ENCODE measurements at regions not wholly inside any gene's neighbourhood (a gene's known extent, or its start where the extent isn't known, plus 50 kb on each side); places are given as distances from the start of the nearest gene placed in this dataset.

DNA sequence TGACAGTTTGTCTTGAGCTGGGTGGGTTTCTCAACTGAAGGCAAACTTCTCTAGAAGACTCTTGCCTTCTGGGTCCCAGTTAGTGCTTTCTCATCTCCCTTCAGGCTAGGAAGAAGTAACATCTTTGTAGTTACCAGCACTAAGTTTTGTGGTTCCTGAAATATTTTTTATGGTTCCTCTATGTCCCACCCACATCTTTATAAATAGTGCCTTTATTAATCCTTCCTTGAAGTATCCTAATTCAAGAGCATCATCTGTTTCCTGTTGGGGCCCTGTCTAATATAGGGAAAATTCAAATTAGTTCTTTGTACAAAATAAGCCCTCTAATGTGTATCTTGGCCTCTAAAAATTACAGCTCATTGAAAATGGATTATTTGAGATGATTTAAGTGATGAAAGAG, 147.4 kb upstream of the MAOA start:
- DNase-seq (ENCODE audit: low read depth): no peak

DNA sequence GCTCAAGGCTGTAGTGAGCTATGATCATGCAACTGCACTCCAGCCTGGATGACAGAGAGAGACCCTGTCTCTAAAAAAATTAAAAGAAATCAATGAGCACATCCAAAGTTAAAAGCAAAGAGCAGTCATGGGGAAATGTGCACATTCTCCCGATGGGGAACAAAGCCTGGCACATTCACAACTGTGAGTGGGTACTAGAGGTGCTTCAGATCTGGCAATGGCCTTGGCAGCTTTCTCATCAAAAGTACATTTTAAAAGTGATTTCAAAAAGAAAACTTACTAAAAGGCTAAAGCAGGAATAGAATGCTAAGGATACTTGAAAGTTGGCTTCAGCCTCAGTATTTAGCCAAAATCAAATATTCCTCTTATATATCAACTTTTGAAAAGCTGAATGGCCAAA, 145.9 kb upstream of the MAOA start:
- DNase-seq (ENCODE audit: low read depth): no peak

DNA sequence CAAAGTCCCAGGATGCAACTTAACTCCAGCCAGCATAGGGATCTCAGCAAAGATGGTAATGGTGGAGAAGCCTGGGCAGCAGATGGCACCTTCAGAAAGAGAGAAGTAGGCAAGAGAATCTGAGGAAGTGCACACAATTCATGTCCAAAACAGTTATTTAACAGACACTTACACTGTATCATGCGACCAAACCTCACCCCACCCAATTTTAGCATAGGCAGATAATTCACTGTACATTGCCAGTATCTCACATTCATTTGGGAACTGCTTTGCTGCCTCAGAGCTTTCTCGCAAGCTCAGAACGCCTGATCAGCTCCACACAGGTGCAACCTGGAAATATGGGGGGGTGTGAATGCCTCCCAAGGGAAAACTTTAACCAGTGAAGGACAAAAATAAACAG, 143.0 kb upstream of the MAOA start:
- DNase-seq (ENCODE audit: low read depth): no peak

DNA sequence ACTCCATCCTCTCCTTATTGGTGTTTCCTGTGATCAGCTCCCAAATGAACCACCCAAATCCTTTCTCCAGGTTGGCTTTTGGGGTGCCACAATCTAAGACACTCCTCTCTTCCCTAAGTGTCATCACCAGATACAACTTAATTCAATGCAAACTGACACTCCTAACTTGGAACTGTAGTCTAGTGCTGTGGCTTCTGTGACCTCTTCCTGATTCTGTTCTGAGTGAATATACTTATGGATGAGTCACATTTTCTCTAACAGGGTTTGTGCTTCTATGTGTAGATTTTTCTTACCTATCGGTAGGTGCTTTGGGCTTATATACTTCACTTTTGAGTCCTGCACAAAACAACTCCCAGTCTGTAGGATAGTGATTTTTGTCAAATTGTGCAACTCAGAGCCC, 141.3 kb upstream of the MAOA start:
- DNase-seq (ENCODE audit: low read depth): no peak

DNA sequence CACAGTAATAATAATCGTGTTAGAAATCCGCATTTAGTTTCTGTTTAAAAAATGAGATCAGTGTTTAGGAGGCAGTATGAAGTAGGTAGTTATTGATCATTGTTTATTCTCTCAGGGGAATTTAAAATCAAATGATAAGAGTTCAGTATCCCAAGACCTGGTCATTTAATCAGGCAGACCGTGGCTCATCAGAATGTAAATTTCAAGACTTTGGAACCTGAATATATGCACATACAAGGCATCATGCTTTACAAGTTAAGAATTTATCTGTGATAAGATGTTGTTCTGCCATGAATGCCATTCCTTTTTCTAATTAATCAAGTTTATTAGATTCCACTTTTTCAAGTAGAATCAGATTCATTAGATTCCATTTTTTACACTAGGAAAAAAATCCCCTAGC, 133.5 kb upstream of the MAOA start:
- no peak for DNase-seq (ENCODE audit: low read depth)

DNA sequence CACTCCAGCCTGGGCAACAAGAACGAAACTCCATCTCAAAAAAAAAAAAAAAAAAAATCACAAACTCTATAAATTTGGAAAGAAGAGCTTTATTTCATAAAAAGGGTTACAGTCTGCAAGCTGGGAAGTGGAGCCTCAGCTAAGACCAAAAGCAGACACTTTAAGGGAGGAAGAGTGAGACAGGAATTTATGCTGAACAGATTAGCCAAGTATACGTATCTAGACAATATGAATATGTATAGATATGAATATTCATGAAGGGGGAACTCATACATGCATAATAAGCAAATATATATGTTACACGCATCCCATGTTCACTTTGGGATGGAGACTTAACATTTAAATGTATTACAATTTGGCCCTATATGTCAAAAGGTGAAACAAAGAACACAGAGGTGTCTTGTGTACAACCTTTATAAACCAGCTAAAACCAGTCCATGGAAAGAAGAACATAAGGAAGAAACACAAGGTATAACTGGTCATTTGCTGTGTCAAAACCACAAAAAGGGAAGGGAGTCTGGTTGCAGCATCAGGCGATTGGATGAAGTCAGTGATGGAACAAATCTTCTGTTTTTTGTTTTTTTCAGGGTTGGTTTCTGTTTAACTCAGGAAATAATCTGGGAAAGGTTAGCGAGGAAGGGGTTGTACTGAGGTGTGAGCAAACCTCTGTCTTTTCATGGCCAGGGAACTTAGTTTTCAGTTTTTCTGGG, 130.0 kb upstream of the MAOA start:
- DNase-seq (ENCODE audit: low read depth): no peak

DNA sequence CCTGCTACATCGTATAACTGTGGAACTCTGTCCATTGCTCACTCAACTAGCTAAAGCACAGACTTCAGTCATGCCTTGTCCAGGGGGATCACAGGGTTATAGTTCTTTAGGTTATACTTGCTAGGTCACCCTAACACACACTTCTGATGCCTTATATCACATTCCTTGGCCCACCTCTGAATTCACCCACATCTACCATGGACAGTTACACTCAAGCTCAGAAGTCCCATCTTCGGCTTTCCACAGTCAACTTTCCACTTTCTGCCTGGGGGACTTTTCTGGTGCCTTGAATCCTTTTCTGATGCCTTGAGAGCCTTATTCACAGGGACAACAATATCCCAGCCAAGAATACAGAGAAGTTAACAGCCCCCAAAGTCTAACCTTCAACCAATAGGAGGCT, 129.2 kb upstream of the MAOA start:
- DNase-seq (ENCODE audit: low read depth): no peak

DNA sequence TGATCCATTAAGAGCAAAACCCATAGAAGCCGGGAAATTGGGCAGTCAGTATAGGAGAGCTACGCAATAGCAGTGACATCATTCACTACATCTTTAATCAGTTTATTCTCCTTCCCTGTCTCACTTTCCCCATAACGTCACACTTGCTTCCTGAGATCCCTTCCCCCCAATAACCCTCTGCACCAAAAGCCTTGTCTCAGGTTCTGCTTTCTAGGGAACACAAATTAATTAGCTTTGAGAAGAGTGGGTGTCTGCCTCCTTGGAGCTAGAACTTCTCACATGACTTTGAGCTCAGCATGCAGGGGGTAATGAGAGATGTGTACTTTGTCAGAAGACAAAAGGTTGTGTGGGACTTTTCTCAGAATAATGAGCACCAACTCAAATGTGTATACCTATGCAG, 128.3 kb upstream of the MAOA start:
- DNase-seq (ENCODE audit: low read depth): no peak

DNA sequence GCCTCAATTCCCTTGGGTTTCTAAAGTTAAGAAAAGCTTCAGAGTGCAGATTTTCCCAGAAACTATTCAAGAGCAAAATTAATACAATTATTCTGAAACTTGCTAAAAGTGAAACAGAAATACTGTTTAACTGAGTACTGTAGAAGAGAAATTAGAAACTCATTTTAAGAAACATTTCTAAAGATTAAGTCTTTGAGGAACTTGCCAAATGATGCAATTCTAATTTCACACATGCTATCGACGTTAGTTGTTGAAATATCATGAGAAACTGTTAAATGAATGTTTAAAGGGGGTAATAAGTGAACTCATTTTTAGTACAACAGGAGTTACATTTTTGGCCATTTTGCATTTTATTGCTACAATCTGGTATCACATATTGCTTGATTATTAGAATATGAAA, 125.3 kb upstream of the MAOA start:
- DNase-seq (ENCODE audit: low read depth): no peak

DNA sequence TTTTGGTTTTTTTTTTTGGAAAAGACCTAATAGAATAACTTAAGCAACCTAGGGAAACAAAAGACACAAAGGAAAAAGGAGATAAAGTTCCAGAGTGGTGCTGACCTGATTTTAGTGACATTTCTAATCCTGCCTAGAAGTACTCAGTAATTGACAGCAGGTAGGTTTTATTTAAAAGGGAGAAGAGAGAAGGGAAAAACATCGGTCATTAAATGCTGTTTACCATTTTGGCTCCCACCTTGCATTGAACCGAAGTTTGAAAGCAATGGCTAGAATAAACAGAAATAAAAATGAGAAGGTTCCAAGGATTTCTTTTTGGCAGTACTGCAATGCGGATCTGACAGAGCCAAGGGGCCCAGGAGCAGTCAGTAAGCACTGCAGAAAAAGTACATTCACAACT, 115.8 kb upstream of the MAOA start:
- no peak for DNase-seq (ENCODE audit: low read depth)

DNA sequence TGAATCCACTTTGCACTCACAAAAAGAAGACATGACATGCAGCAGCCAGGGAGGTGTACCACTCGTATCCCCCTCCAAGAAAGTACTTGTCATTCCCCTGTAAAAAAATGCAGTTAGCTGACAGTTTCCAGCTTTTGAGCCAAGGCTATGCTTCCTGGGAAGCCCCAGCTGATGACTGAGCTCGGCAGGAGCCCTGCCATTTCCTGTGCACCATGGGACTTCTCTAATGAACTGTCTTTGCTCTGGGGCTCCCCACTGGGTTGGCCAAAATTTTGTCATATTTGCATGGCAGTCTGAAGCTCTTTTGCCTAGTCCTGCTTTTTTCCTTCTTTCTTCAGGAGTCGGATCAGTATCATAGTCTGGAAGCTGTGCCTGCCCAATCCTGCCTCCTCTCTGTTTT, 104.5 kb upstream of the MAOA start:
- DNase-seq (ENCODE audit: low read depth): no peak

DNA sequence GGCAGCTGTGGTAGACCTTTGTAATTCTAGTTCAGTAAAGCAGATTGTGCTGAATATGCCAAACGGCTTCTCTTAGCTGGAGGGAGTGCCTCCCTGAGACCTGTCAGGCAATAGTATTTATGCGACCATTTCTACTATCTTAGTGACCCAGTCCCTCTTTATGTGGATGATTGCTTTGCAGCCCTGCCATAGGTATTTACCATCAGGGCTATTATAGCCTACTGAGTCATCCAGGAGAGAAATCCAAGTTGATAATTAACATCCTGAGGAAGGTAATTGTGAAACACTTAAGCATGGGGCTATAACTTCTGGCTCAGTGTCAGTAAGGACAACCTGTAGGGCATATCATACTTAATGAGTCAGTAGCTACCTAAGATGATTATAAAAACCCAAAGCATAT, 103.9 kb upstream of the MAOA start:
- DNase-seq (ENCODE audit: low read depth): no peak

DNA sequence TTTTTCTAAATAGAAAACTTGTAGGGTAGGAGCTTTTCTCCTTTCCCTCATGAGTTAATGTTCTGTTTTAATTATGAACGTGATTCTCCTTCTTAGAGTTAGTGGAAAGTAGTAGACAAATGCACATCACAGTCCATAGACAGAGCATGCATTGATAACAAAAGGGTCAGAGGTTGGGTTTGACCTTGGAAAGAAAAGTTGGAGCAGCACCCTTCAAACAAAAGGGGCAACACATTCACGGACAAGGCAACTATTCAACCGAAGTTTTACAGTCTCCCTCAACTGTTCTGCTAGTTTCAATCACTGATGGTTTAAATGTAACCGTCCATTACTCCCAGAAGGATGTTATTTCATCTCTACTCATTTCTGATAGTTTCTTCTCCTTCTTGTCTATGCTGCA, 103.4 kb upstream of the MAOA start:
- DNase-seq (ENCODE audit: low read depth): no peak

DNA sequence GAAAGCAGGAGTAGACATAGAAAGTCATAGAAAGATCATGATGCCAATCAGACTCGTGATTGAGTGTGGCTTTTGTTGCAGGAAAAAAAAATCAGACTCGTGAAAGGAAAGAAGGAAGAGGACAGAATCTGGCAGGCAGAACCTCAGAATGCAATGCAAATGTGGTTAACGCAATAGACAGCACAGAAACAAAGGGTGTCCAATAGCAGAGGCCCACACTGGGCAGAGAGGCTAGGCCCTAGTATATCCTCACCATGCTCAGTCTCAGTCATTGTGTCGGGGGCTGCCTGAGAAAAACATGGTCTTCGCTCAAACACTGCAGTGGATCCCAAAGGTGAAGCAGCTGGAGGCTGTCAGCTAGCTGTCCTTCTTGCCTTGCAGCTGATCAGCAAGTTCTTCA, 102.8 kb upstream of the MAOA start:
- no peak for DNase-seq (ENCODE audit: low read depth)

DNA sequence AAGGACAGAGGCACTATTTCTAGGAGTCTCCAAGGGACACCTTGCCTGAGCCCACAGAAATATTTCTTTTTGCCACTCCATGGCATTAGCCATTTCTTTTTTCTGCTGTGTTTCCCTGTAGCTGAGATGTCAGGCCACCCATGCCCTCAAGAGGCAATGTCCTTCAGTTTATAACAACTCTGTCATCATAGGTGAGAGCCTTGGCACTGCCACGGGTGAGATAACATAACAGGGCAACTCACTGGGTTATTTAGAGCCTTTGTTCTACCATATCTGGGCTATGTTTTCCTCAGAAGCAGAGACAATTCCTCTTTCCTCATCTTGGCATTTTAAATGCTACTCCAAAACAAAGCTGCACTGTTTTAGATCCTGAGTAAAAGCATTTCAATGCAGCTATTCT, 99.9 kb upstream of the MAOA start:
- no peak for DNase-seq (ENCODE audit: low read depth)

DNA sequence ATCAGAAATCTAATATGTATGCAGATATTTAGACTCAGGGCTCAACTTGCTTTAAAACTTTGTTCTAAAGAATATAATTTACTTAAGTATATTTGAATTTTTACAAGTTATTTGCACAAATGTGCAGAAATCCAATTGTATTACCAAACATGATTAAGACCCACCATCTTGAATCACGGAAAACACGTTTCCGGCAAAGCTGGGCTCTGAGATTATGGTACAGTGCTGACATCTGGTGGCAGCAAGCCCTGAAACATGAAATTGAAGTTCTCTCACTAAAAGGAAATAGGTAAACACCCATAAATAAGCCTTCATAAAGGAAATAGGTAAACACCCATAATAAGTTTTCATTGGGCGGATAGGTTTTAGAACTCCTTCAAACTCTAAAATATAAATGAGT, 98.3 kb upstream of the MAOA start:
- peak; percentile 37 for DNase-seq (ENCODE audit: low read depth)

DNA sequence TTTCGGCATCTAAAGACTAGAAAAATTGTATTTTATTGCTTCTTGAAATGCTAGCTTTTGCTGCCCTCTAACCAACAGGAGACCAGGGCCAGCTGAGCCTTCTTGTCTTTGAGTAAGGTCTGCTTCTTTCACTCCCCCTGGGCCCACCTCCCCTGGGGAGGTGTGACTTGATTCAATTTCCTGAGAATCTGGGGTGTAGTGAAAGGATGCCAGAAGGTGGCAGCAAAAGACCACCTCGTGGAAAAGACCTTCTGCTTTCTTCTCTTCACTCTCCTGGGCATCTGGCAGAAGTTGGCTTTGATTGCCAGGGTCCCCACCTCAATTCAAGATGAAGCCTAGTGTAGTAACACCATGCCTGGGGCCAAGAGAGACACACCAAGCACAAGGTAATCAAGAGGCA, 96.5 kb upstream of the MAOA start:
- DNase-seq (ENCODE audit: low read depth): peak; percentile 27

DNA sequence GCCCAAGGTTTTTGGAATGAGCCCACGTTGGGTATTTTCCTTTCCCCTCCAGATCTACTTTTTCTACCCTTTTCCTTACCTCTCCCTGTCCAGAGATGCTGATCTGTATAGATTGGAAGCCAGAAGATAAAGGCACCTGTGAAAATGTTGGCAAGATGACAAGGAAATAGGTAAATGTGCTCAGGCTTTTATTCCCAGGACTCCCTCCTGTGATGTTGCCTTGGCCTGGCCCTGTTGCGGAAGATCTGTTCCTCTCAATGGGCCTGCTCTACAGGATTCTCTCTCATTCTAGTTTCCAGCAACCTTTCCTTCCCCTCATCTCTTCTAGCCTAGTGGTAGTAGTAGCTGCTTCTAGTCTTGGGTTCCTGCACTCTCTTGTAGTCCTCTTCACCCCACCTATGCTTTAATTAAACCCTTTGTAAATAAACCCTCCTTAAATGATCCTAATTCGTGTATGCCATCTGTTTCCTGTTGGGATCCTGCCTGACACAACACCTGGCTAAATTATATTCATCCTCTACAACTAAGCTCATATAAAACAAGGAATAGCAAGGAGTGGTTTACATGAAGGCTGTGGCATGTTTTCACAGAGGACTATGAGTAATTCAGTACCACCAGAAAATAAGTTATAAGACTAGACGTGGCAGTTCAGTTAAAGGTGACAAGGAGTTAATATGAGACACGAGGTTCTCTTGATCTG, 95.7 kb upstream of the MAOA start:
- DNase-seq (ENCODE audit: low read depth): no peak

DNA sequence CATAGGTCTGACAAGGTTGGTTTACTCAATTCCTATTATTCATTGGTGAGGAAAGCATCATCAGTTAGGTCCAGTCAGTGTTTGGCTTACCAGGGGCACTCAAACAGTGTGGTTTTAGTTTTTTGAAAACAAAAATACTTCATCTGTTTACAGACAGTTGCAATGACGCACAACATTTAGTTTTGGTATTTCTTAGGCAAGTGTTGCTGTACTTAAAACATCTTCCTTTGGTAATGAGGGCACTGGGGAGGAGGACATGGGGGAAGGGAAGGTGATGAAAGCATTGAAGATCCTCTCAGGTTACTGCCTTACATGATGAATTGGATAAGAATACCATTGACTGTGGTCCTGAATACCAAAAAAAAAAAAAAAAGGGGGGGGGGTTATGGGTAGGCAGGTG, 93.7 kb upstream of the MAOA start:
- DNase-seq (ENCODE audit: low read depth): no peak

DNA sequence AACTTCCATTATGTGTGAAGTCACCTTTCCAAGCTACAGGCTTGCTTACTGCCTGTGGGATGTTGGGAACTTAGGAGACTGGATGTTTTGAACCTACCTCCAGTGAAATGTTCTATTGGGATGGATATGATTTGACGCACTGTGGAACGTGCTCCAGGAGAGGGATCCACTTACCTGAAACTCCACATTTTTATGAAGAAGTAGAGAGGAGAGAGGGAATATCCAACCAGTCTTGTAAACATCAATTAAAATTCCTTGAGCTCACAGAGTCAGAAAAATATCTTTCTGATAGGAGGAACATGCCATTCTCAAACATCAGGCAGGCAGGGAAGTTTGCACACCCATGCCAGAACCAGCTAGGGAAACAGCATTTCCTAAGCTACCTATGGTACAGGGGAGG, 91.1 kb upstream of the MAOA start:
- no peak for DNase-seq (ENCODE audit: low read depth)

DNA sequence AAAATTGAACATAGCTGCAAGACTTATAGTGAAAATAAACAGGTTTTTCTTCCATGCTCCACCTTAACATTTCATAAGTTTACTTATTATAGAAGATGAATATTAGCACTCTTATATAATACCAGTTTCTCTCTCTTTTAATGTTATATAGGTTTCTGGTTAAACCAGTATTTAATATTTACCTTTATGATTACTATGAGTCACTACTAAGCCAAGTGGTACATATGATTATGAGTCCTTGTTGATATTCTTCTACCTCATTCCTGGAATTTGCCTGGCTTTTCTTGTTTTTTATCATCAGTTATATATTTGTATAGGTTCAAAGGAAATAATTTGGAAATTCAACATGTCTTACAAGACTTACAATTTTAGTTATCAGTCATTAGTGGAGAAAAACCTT, 89.9 kb upstream of the MAOA start:
- DNase-seq (ENCODE audit: low read depth): no peak

DNA sequence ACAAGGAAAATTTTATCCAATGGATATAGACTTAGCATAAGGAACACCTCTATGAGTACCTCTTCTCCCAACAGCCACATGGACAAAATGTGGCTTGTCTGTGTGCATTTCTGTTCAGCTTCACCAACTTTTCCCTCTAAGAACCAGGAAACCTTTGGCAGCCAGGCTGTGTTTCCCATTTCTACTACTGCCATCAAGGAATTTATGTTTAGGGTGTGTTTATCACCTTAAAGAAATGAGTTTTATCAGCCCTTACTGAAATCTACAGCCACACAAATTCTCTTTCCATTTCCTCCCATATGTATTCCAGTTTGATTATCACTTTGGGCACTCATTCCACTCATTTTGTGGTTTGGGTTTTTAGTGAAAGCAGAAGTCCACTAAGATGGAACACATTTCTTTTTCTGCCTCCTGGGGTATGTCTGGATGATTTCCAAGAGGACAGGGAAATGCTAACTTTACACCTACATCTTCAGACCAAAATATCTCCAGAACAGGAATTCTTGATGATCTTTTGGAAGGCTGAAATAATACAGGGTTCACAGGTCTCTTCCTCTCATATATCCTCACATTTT, 82.6 kb upstream of the MAOA start:
- DNase-seq (ENCODE audit: low read depth): no peak

DNA sequence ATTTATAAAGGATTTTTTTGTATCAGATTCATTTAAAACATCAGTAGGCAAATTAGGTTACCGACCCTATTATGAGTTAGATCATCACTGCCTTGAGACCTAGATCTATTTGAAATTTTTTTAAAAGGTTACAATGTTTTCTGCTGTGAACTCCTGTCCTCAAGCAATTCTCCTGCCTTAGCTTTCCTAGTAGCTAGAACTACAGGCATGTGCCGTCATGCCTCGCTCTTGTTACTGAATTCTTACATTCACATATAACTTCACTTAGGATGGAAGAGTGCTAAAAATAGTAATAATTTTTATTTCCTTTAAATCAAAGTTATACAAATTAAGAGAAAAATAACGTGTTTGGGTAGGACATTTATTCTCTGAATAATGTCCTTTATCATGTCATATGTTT, 75.5 kb upstream of the MAOA start:
- DNase-seq (ENCODE audit: low read depth): no peak

DNA sequence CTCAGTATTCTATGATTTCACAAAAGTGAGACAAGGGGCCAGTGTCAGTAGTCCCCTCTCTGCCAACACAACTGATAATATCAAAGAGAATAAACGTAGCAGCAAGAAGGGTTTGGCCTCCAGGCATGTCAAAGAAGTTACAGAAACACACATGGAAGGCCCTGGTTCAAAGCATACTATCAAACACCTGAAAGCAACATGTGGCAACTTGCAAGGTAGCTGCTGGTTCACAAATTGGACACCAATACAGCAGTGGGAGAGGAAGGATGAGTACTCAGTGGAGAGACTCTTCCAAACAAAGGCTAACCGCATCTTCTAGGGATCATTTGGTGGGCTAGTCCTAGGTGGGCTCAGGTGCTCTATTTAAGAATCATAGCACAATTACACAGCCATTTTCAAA, 74.9 kb upstream of the MAOA start:
- no peak for DNase-seq (ENCODE audit: low read depth)
